SK-N-SH (cell line): ENCODE measurements at regions not wholly inside any gene's neighbourhood (a gene's known extent, or its start where the extent isn't known, plus 50 kb on each side); places are given as distances from the start of the nearest gene placed in this dataset.

ENCODE experiments used
- CTCF ChIA-PET: fragments of 300-600, 350-600 bp; formaldehyde crosslinking; extraction: SDS; loops from one replicate; lab custom pipeline; 2021; lab: Yijun Ruan, JAX
- POLR2A ChIA-PET: fragments of 350-600 bp; sonication (Branson Sonifier 250); formaldehyde crosslinking; extraction: SDS; loops from one replicate; lab custom pipeline; 2020; ENCODE audit warnings: antibody characterized with exemption, inconsistent platforms; lab: Yijun Ruan, JAX
- DNase-seq: peaks from one replicate; pipeline ENCODE4 v3.0.0; 2012
- H2AFZ ChIP-seq: fragments of 200-600 bp; sonication (generic); 2 replicates; pipeline ENCODE4 v1.8.1; 2016; ENCODE audit warnings: antibody characterized with exemption, mild to moderate bottlenecking, low read depth
- H3F3A ChIP-seq: fragments of 200-600 bp; sonication (generic); replicated peaks from 2 replicates; pipeline ENCODE3; 2016; ENCODE audit warnings: antibody characterized with exemption, mild to moderate bottlenecking; ENCODE audit not compliant: insufficient read depth
- H3K27ac ChIP-seq, 2 experiments: fragments of 200-500 bp in 1 of 2; fragments of 200-600 bp in 1 of 2; sonication (Bioruptor generic) in 1 of 2; sonication (generic), shearing (Covaris generic) in 1 of 2; 2 replicates each; pipeline versions ENCODE4 v1.5.1 to v1.6.1; 2014 to 2016; ENCODE audit warnings: low read depth in 2 of 2, inconsistent platforms in 1 of 2, low read length in 1 of 2, mild to moderate bottlenecking in 1 of 2, mixed read lengths in 1 of 2
- H3K27me3 ChIP-seq: fragments of 200-600 bp; sonication (generic), shearing (Covaris generic); 2 replicates; pipeline ENCODE4 v1.6.1; 2016; ENCODE audit warnings: mixed run types; ENCODE audit not compliant: insufficient read depth
- H3K36me3 ChIP-seq, 2 experiments: fragments of 200-500 bp in 1 of 2; fragments of 200-600 bp in 1 of 2; sonication (Bioruptor generic) in 1 of 2; sonication (generic) in 1 of 2; replicated peaks in 1 of 2; 2 replicates each; pipeline versions ENCODE3 to v1.5.1; 2014 to 2016; ENCODE audit warnings: low read length in 1 of 2, mild to moderate bottlenecking in 1 of 2; ENCODE audit not compliant: insufficient read depth in 2 of 2, control insufficient read depth in 1 of 2
- H3K4me1 ChIP-seq, 2 experiments: fragments of 200-500 bp in 1 of 2; fragments of 200-600 bp in 1 of 2; sonication (Bioruptor generic) in 1 of 2; sonication (generic), shearing (Covaris generic) in 1 of 2; 2 replicates each; pipeline versions ENCODE4 v1.5.1 to v1.6.1; 2014 to 2016; ENCODE audit warnings: low read depth in 1 of 2, low read length in 1 of 2, mixed run types in 1 of 2; ENCODE audit not compliant: insufficient read depth in 2 of 2, control insufficient read depth in 1 of 2
- H3K4me2 ChIP-seq: fragments of 200-600 bp; sonication (generic), shearing (Covaris generic); 2 replicates; pipeline ENCODE4 v1.6.1; 2017; ENCODE audit warnings: mixed run types
- H3K4me3 ChIP-seq, 2 experiments: fragments of 200-500 bp in 1 of 2; fragments of 200-600 bp in 1 of 2; sonication (Bioruptor generic) in 1 of 2; sonication (generic), shearing (Covaris generic) in 1 of 2; 2 replicates each; pipeline versions ENCODE4 v1.5.1 to v1.8.1; 2014 to 2016; ENCODE audit warnings: low read depth in 2 of 2, inconsistent platforms in 1 of 2, low read length in 1 of 2, mild to moderate bottlenecking in 1 of 2, mixed read lengths in 1 of 2, moderate library complexity in 1 of 2
- H3K79me2 ChIP-seq: fragments of 200-600 bp; sonication (generic); 2 replicates; pipeline ENCODE4 v1.8.1; 2017; ENCODE audit warnings: mild to moderate bottlenecking; ENCODE audit not compliant: insufficient read depth
- H3K9ac ChIP-seq: fragments of 200-600 bp; sonication (generic); 2 replicates; pipeline ENCODE4 v1.6.1; 2017; ENCODE audit warnings: mixed run types
- H3K9me2 ChIP-seq: fragments of 200-600 bp; sonication (generic); 2 replicates; pipeline ENCODE4 v1.6.1; 2017; ENCODE audit warnings: mixed run types
- H3K9me3 ChIP-seq: fragments of 200-600 bp; sonication (generic); 2 replicates; pipeline ENCODE4 v1.6.1; 2017; ENCODE audit warnings: mixed run types, mild to moderate bottlenecking, moderate library complexity
- H4K20me1 ChIP-seq: fragments of 200-600 bp; sonication (generic); 2 replicates; pipeline ENCODE4 v1.6.1; 2017; ENCODE audit warnings: mild to moderate bottlenecking, mixed run types; ENCODE audit not compliant: insufficient read depth
- CHD2 ChIP-seq: fragments of 150-350 bp; IDR thresholded peaks from 2 replicates; pipeline ENCODE4 v1.6.1; 2018; ENCODE audit warnings: low read length; ENCODE audit not compliant: partially characterized antibody
- CTCF ChIP-seq: fragments of 200-600 bp; sonication (generic); IDR thresholded peaks from 2 replicates; pipeline ENCODE4 v1.6.1; 2017; ENCODE audit warnings: antibody characterized with exemption, mild to moderate bottlenecking, moderate library complexity
- ELF1 ChIP-seq: IDR thresholded peaks from 2 replicates; pipeline ENCODE4 v1.4.0; 2012
- FOSL2 ChIP-seq: IDR thresholded peaks from 2 replicates; pipeline ENCODE4 v1.4.0; 2012; ENCODE audit warnings: low read depth, mild to moderate bottlenecking, moderate library complexity, borderline replicate concordance
- FOXJ3 ChIP-seq: sonication (generic); formaldehyde crosslinking; IDR thresholded peaks from 2 replicates; pipeline ENCODE4 v1.5.1; 2020; ENCODE audit warnings: mild to moderate bottlenecking, missing genetic modification reagents
- FOXM1 ChIP-seq: IDR thresholded peaks from 2 replicates; pipeline ENCODE4 v1.4.0; 2012; ENCODE audit warnings: low read depth, mild to moderate bottlenecking
- GABPA ChIP-seq: IDR thresholded peaks from 2 replicates; pipeline ENCODE4 v1.4.0; 2012; ENCODE audit warnings: low read depth, mild to moderate bottlenecking
- JUND ChIP-seq: IDR thresholded peaks from 2 replicates; pipeline ENCODE4 v1.4.0; 2012
- NRF1 ChIP-seq: IDR thresholded peaks from 2 replicates; pipeline ENCODE4 v1.6.1; 2012; ENCODE audit warnings: low read depth, mild to moderate bottlenecking, low read length
- PBX3 ChIP-seq: IDR thresholded peaks from 2 replicates; pipeline ENCODE4; 2012
- RAD21 ChIP-seq: IDR thresholded peaks from 2 replicates; pipeline ENCODE4 v1.6.1; 2012; ENCODE audit warnings: mild to moderate bottlenecking, low read length
- RCOR1 ChIP-seq: fragments of 150-350 bp; IDR thresholded peaks from 2 replicates; pipeline ENCODE4 v1.6.1; 2017; ENCODE audit warnings: antibody characterized with exemption, low read length
- REST ChIP-seq: IDR thresholded peaks from 2 replicates; pipeline ENCODE4 v1.6.1; 2012; ENCODE audit warnings: mild to moderate bottlenecking, low read depth, low read length, moderate library complexity
- RXRA ChIP-seq: IDR thresholded peaks from 2 replicates; pipeline ENCODE4 v1.4.0; 2012; ENCODE audit warnings: low read depth, mild to moderate bottlenecking, borderline replicate concordance
- SIN3A ChIP-seq: IDR thresholded peaks from 2 replicates; pipeline ENCODE4 v1.6.1; 2012; ENCODE audit warnings: low read depth, mild to moderate bottlenecking, low read length, moderate library complexity, borderline replicate concordance
- SMC3 ChIP-seq: IDR thresholded peaks from 2 replicates; pipeline ENCODE4 v1.6.1; 2012; ENCODE audit warnings: low read depth, low read length, improper control_type of control experiment
- TAF1 ChIP-seq: IDR thresholded peaks from 2 replicates; pipeline ENCODE4 v1.6.1; 2012; ENCODE audit warnings: low read depth, mild to moderate bottlenecking, low read length, moderate library complexity, borderline replicate concordance
- TEAD4 ChIP-seq: IDR thresholded peaks from 2 replicates; pipeline ENCODE4 v1.4.0; 2012; ENCODE audit warnings: mild to moderate bottlenecking, borderline replicate concordance; ENCODE audit not compliant: insufficient read depth
- ZBTB33 ChIP-seq: IDR thresholded peaks from 2 replicates; pipeline ENCODE4 v1.4.0; 2012; ENCODE audit warnings: low read depth, borderline replicate concordance
- WGBS: methylation state at CpG from one replicate; pipeline ENCODE4 v1.1.6; 2017; ENCODE audit warnings: low lambda C conversion rate; 5-methylcytosine and 5-hydroxymethylcytosine counted together

- H3K9me2 ChIP-seq, result peaks cover 4% of the 10 kb centered on the region
- no peak for TF ChIP-seq NRF1
- TF ChIP-seq CTCF, result peak; percentile 52
- no peak for TF ChIP-seq GABPA
- TF ChIP-seq SMC3, result peak; percentile 47
- no peak for TF ChIP-seq FOSL2
- TF ChIP-seq JUND, result no peak
- no peak for TF ChIP-seq ZBTB33
- TF ChIP-seq TEAD4, result no peak
- TF ChIP-seq TAF1, result no peak
- TF ChIP-seq RAD21, result peak; percentile 72
- no peak for TF ChIP-seq FOXM1
- TF ChIP-seq CHD2, result no peak
- no peak for TF ChIP-seq FOXJ3 (CRISPR knock-in tag)
- TF ChIP-seq SIN3A, result no peak
- no peak for TF ChIP-seq RCOR1
- TF ChIP-seq REST, result no peak
- no peak for TF ChIP-seq RXRA
- no peak for TF ChIP-seq PBX3
- TF ChIP-seq ELF1, result no peak
- TF ChIP-seq, all 33 proteins: peak for 3
- no peaks in the 10 kb centered on the region for H4K20me1 ChIP-seq
- ChIA-PET POLR2A (interaction anchor here (0.9 kb wide), 1 partner anchor 1146 kb away, joined by 3 read pairs; no protein-coding TSS in a partner anchor), CTCF (interaction anchor here (0.9 to 1.6 kb wide), 7 partner anchors 8 to 1145 kb away, joined by 3 to 4 read pairs (median 3); partner anchors contain the start of gene CBLN2)
- H3K4me2 ChIP-seq, result no peak overlapping the region
- H3K9me3 ChIP-seq, result no peaks in the 10 kb centered on the region
- no peak overlapping the region for H3K9ac ChIP-seq
- H3K4me1 ChIP-seq, result no peaks in the 10 kb centered on the region
- DNase-seq, result peak; percentile 2
- no peak overlapping the region for H2AFZ ChIP-seq
- no peaks in the 10 kb centered on the region for H3K27me3 ChIP-seq
- H3K36me3 ChIP-seq, result no peaks in the 10 kb centered on the region
- H3K27ac ChIP-seq, result no peak overlapping the region
- H3F3A ChIP-seq, result no peaks in the 10 kb centered on the region
- no peaks in the 10 kb centered on the region for H3K79me2 ChIP-seq
- WGBS, result 66% methylated on average over 4 of the region's 4 CpGs
- no peak overlapping the region; a peak in 1 of 4 replicates for H3K4me3 ChIP-seq
Measured at GRCh38 chr18:71398531-71398930, 1109.7 kb downstream of the SOCS6 start.
